ENCODE measurements at regions not wholly inside any gene's neighbourhood (a gene's known extent, or its start where the extent isn't known, plus 50 kb on each side); places are given as distances from the start of the nearest gene placed in this dataset.

DNA sequence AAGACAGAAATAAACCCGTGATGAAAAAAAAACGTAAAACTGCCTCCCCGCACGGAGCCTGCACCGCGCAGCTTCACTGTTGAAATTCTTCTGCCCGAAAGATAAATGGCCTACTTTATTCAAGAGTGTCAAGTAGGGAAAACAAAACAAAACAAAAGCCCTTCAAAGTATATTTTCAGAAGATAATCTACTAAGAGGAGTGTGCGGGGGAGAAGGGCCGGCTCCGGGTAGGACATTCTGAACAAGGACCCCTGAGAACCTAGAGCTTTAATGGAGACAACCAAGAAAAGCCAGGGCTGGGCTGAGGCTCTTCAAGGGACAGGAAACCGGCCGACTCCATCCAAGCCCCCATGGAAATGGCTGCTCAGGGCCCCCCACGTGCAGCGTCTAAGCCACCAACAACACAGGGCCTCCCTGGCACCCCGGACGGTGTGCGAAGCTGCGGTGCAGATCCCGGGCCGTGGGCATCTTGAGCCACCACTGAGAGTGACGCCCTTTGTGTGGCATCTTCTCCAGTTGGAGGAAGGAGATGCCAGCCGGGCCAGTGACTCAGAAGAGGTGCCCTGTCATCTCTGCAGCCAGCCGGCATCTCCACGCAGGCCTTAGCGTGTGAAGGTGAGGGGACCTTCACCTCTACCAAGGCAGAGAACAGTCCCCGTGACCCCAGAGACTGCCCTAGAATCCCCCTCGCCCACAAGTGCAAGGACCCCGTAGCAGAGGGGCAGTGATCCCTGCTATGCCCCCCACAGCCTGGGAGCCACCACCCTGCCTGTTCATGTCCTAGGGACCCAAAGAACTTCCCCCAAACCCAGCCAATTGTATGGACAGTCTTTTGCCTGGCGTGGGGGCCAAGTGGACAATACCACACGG is 250.8 kb downstream of the C16orf95 start:
- no peak overlapping the region for H3K27ac ChIP-seq
- TF ChIP-seq CTCF (IDR thresholded peaks at IDR 0.05) = no peak
- no peak for TF ChIP-seq ZFX (IDR thresholded peaks at IDR 0.05; ENCODE audit: borderline replicate concordance)

GRCh38 chr16:87067003-87067556 is 250.1 kb downstream of the C16orf95 start:
- no peak for TF ChIP-seq ZFX (IDR thresholded peaks at IDR 0.05; ENCODE audit: borderline replicate concordance)
- no peak for TF ChIP-seq CTCF (IDR thresholded peaks at IDR 0.05)
- H3K27ac ChIP-seq = no peak overlapping the region

- TF ChIP-seq ZFX (IDR thresholded peaks at IDR 0.05; ENCODE audit: borderline replicate concordance) = no peak
- no peak for TF ChIP-seq CTCF (IDR thresholded peaks at IDR 0.05)
- H3K27ac ChIP-seq = no peak overlapping the region
Measured at GRCh38 chr16:87067836-87068761, 249.1 kb downstream of the C16orf95 start.

GRCh38 chr16:87068762-87069150 is 248.4 kb downstream of the C16orf95 start:
- TF ChIP-seq ZFX (IDR thresholded peaks at IDR 0.05; ENCODE audit: borderline replicate concordance) = no peak
- TF ChIP-seq CTCF (IDR thresholded peaks at IDR 0.05) = no peak
- H3K27ac ChIP-seq = no peak overlapping the region

DNA sequence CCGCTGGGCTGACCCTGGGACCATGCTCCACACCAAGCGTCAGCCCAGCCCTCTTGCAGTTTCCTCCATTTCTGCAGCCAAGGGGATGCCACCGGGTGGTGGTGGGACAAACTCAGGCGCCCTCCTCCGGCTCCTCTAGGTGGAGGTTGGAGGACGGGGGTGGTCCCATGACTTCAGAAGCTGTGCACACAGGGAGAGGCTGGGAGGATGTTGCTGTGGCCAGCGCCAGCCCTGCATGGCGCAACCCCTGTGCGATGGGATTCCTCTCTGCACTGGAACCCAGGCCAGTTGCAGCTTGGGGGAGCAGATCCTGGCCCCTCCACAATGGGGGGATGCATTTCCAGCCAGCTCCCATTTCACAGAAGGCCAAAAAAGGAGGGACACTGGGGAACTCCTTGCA is 246.5 kb downstream of the C16orf95 start:
- H3K27ac ChIP-seq = no peak overlapping the region
- TF ChIP-seq CTCF (IDR thresholded peaks at IDR 0.05) = no peak
- no peak for TF ChIP-seq ZFX (IDR thresholded peaks at IDR 0.05; ENCODE audit: borderline replicate concordance)

DNA sequence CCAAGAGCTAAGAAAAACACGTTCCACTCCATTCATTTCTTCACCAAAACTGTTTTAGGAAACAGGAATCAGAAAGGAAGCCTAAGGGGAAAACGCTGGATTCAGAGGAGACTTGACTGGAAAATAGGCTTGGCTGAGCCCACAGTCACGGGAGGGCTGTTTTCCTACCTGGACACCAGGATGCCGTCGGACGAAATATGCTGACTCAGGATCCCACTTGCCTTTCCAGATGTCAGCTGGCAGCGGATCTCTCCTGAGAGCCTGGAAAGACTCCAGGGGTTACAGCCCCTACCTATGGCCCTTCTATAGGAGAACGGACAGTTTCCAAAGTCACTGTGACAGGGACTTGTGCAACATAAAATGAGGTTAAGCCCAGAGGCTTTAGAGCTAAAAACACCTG is 245.1 kb downstream of the C16orf95 start:
- no peak overlapping the region for H3K27ac ChIP-seq
- TF ChIP-seq CTCF (IDR thresholded peaks at IDR 0.05) (no peak), ZFX (IDR thresholded peaks at IDR 0.05; ENCODE audit: borderline replicate concordance) (no peak)

Measured in 22Rv1 (cell line).